ENCODE measurements at regions not wholly inside any gene's neighbourhood (a gene's known extent, or its start where the extent isn't known, plus 50 kb on each side); places are given as distances from the start of the nearest gene placed in this dataset.

GRCh38 chr7:11951909-11952308, 119.9 kb upstream of the THSD7A start:
- no peak for TF ChIP-seq EZH2 (IDR thresholded peaks at IDR 0.05; ENCODE audit: low read depth, unreplicated experiment)
- TF ChIP-seq, protein P1, sequence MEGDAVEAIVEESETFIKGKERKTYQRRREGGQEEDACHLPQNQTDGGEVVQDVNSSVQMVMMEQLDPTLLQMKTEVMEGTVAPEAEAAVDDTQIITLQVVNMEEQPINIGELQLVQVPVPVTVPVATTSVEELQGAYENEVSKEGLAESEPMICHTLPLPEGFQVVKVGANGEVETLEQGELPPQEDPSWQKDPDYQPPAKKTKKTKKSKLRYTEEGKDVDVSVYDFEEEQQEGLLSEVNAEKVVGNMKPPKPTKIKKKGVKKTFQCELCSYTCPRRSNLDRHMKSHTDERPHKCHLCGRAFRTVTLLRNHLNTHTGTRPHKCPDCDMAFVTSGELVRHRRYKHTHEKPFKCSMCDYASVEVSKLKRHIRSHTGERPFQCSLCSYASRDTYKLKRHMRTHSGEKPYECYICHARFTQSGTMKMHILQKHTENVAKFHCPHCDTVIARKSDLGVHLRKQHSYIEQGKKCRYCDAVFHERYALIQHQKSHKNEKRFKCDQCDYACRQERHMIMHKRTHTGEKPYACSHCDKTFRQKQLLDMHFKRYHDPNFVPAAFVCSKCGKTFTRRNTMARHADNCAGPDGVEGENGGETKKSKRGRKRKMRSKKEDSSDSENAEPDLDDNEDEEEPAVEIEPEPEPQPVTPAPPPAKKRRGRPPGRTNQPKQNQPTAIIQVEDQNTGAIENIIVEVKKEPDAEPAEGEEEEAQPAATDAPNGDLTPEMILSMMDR (conservative IDR thresholded peaks at IDR 0.05; ENCODE audit: low read depth in 2 of 2), result no peak
- no peak for TF ChIP-seq POLR2AphosphoS5 (IDR thresholded peaks at IDR 0.05; ENCODE audit: low read depth)
- TF ChIP-seq REST (IDR thresholded peaks at IDR 0.05; ENCODE audit: unreplicated experiment), result no peak
- TF ChIP-seq STAT1 (IDR thresholded peaks at IDR 0.05; ENCODE audit: unreplicated experiment), result no peak
- TF ChIP-seq EZH2phosphoT487 (IDR thresholded peaks at IDR 0.05; ENCODE audit: unreplicated experiment), result no peak
- TF ChIP-seq JUNB (IDR thresholded peaks at IDR 0.05; ENCODE audit: unreplicated experiment), result no peak
- no peak for TF ChIP-seq NANOG (IDR thresholded peaks at IDR 0.05; ENCODE audit: borderline replicate concordance)
